ENCODE measurements at regions not wholly inside any gene's neighbourhood (a gene's known extent, or its start where the extent isn't known, plus 50 kb on each side); places are given as distances from the start of the nearest gene placed in this dataset.

- no peak for TF ChIP-seq CTCF (conservative IDR thresholded peaks at IDR 0.05 in 1 of 2, IDR thresholded peaks at IDR 0.05 in 1 of 2; ENCODE audit: extremely low read depth in 1 of 2, insufficient read depth in 1 of 2, low read depth in 1 of 2, low read length in 2 of 2)
- no peak for TF ChIP-seq EZH2 (IDR thresholded peaks at IDR 0.05; ENCODE audit: borderline replicate concordance, low read length)
Observed at GRCh38 chr13:103973740-103974139, 907.5 kb upstream of the SLC10A2 start.

All from mammary epithelial cell (primary cell).